ENCODE measurements at regions not wholly inside any gene's neighbourhood (a gene's known extent, or its start where the extent isn't known, plus 50 kb on each side); places are given as distances from the start of the nearest gene placed in this dataset.
A peak's percentile ranks its signal among the peaks of the same experiment; 100 is the strongest.

DNA sequence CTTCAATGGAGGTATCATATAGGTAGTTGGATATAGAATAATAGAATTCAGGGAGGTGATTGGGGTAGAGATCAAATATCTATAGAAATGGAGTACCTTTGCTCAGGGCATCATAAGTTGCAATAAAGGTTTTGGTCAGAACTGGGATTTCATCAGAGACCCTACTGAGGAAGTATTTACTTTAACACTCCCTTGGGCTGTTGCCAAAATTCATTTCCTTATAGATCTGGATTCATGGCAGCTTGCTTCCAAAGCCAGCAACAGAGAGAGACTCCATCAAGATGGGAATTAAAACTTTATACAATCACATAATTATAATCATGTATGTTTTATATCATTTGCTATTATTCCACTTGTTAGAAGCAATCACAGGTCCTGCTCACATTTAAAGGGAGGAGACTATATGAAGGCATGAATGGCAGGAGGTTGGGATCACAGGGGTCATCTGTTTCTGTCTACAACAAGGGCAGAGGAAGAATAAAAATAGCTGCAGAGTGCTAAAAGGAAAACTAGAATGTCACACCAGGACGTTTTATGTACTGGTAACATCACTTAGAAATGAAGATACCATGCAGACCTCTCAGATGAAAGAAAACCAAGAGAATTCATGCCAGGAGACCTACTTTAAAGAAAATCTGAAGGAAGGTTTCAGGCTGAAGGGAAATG, 902.1 kb upstream of the LCORL start:
- no peak for TF ChIP-seq PPARA (CRISPR knock-in tag; IDR thresholded peaks at IDR 0.05; ENCODE audit: borderline replicate concordance)
- TF ChIP-seq TOX (CRISPR knock-in tag; IDR thresholded peaks at IDR 0.05; ENCODE audit: borderline replicate concordance) = no peak
- TF ChIP-seq ZNF565 (CRISPR knock-in tag; conservative IDR thresholded peaks at IDR 0.05; ENCODE audit: low read depth) = no peak
- TF ChIP-seq, protein P1, sequence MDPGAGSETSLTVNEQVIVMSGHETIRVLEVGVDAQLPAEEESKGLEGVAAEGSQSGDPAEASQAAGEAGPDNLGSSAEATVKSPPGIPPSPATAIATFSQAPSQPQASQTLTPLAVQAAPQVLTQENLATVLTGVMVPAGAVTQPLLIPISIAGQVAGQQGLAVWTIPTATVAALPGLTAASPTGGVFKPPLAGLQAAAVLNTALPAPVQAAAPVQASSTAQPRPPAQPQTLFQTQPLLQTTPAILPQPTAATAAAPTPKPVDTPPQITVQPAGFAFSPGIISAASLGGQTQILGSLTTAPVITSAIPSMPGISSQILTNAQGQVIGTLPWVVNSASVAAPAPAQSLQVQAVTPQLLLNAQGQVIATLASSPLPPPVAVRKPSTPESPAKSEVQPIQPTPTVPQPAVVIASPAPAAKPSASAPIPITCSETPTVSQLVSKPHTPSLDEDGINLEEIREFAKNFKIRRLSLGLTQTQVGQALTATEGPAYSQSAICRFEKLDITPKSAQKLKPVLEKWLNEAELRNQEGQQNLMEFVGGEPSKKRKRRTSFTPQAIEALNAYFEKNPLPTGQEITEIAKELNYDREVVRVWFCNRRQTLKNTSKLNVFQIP (CRISPR knock-in tag; IDR thresholded peaks at IDR 0.05; ENCODE audit: borderline replicate concordance, low read depth) = no peak
- TF ChIP-seq ZNF8 (CRISPR knock-in tag; IDR thresholded peaks at IDR 0.05) = no peak
- no peak for TF ChIP-seq RARB (CRISPR knock-in tag; IDR thresholded peaks at IDR 0.05)
- TF ChIP-seq ISL1 (CRISPR knock-in tag; IDR thresholded peaks at IDR 0.05) = no peak
- no peak for ATAC-seq

DNA sequence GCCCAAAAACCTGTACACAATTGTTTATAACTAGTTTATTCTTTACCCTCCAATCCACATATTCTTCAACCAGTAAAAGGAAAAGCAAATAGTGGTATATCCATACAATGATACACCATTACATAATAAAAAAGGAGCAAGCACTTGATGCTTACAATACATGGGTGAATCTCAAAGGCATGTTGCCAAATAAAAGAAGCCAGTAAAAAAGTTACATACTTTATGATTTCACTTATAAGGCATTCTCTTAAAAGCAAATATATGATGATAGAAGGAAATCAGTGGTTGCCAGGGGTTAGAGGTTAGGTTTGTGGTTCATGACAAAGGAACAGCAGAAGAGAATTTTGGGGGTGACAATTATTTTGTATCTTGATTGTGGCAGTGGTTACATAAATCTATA, 896.1 kb upstream of the LCORL start:
- no peak for TF ChIP-seq TOX (CRISPR knock-in tag; IDR thresholded peaks at IDR 0.05; ENCODE audit: borderline replicate concordance)
- TF ChIP-seq SNAI2 (CRISPR knock-in tag; IDR thresholded peaks at IDR 0.05) = no peak
- TF ChIP-seq, protein P2, sequence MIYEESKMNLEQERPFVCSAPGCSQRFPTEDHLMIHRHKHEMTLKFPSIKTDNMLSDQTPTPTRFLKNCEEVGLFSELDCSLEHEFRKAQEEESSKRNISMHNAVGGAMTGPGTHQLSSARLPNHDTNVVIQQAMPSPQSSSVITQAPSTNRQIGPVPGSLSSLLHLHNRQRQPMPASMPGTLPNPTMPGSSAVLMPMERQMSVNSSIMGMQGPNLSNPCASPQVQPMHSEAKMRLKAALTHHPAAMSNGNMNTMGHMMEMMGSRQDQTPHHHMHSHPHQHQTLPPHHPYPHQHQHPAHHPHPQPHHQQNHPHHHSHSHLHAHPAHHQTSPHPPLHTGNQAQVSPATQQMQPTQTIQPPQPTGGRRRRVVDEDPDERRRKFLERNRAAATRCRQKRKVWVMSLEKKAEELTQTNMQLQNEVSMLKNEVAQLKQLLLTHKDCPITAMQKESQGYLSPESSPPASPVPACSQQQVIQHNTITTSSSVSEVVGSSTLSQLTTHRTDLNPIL (CRISPR knock-in tag; IDR thresholded peaks at IDR 0.05; ENCODE audit: low read depth) = no peak
- TF ChIP-seq ZNF8 (CRISPR knock-in tag; IDR thresholded peaks at IDR 0.05) = peak; percentile 12; the same call in 1 of the 2 replicates
- TF ChIP-seq ARNTL (CRISPR knock-in tag; IDR thresholded peaks at IDR 0.05; ENCODE audit: borderline replicate concordance, low read depth) = no peak
- TF ChIP-seq ZNF565 (CRISPR knock-in tag; conservative IDR thresholded peaks at IDR 0.05; ENCODE audit: low read depth) = no peak
- TF ChIP-seq RARB (CRISPR knock-in tag; IDR thresholded peaks at IDR 0.05) = no peak
- TF ChIP-seq ISL1 (CRISPR knock-in tag; IDR thresholded peaks at IDR 0.05) = no peak
- no peak for ATAC-seq

DNA sequence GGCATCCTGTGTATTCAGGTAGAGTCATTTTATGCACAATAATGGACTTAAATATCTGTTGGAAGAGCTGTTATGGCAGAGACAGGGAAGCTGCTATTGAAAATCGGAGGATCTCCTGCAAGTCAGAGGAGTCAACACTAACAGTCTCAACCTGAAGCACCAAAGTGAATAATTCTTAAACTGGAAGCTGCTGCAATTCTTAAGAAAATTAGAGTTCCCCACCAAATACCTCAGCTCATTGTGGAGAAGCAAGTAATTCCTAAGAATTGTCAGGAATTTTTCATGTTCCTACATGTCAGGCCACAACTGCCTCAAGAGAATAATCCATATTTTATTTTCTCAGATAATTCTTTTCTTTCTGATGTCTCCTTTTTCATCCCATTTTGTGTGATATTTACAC, 892.6 kb upstream of the LCORL start:
- TF ChIP-seq, protein P2 (CRISPR knock-in tag; IDR thresholded peaks at IDR 0.05; ENCODE audit: low read depth) = no peak
- TF ChIP-seq, protein P3, sequence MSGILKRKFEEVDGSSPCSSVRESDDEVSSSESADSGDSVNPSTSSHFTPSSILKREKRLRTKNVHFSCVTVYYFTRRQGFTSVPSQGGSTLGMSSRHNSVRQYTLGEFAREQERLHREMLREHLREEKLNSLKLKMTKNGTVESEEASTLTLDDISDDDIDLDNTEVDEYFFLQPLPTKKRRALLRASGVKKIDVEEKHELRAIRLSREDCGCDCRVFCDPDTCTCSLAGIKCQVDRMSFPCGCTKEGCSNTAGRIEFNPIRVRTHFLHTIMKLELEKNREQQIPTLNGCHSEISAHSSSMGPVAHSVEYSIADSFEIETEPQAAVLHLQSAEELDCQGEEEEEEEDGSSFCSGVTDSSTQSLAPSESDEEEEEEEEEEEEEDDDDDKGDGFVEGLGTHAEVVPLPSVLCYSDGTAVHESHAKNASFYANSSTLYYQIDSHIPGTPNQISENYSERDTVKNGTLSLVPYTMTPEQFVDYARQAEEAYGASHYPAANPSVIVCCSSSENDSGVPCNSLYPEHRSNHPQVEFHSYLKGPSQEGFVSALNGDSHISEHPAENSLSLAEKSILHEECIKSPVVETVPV (CRISPR knock-in tag; IDR thresholded peaks at IDR 0.05) = no peak
- TF ChIP-seq ZFP30 (CRISPR knock-in tag; IDR thresholded peaks at IDR 0.05) = no peak
- TF ChIP-seq, protein P4, sequence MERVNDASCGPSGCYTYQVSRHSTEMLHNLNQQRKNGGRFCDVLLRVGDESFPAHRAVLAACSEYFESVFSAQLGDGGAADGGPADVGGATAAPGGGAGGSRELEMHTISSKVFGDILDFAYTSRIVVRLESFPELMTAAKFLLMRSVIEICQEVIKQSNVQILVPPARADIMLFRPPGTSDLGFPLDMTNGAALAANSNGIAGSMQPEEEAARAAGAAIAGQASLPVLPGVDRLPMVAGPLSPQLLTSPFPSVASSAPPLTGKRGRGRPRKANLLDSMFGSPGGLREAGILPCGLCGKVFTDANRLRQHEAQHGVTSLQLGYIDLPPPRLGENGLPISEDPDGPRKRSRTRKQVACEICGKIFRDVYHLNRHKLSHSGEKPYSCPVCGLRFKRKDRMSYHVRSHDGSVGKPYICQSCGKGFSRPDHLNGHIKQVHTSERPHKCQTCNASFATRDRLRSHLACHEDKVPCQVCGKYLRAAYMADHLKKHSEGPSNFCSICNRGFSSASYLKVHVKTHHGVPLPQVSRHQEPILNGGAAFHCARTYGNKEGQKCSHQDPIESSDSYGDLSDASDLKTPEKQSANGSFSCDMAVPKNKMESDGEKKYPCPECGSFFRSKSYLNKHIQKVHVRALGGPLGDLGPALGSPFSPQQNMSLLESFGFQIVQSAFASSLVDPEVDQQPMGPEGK (CRISPR knock-in tag; IDR thresholded peaks at IDR 0.05; ENCODE audit: borderline replicate concordance) = no peak
- TF ChIP-seq CSDC2 (CRISPR knock-in tag; IDR thresholded peaks at IDR 0.05) = no peak
- TF ChIP-seq ZNF565 (CRISPR knock-in tag; conservative IDR thresholded peaks at IDR 0.05; ENCODE audit: low read depth) = no peak
- no peak for ATAC-seq

DNA sequence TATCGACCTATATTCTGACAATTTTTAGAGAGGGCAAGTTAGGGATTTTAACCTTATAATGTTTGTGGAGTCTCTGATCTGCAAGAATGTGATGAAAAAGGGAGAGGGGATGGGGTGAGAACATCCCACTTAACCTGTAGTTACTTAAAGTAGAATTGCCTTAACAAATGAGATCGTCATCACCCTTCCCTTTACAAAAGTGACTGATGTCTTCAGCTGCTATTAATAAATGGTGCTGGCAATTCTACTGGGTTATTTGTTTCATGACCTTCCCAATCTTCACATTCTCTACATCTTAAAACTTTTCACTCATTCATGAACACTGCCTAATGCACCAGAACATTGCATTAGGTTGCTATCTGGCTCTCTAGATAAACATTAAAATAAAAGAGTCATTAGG, 873.4 kb upstream of the LCORL start:
- no peak for ATAC-seq
- TF ChIP-seq PPARA (CRISPR knock-in tag; IDR thresholded peaks at IDR 0.05; ENCODE audit: borderline replicate concordance) = no peak
- no peak for TF ChIP-seq SNAI2 (CRISPR knock-in tag; IDR thresholded peaks at IDR 0.05)
- no peak for TF ChIP-seq ZNF8 (CRISPR knock-in tag; IDR thresholded peaks at IDR 0.05)
- no peak for TF ChIP-seq ZC3H10 (CRISPR knock-in tag; IDR thresholded peaks at IDR 0.05)
- no peak for TF ChIP-seq ZNF70 (CRISPR knock-in tag; IDR thresholded peaks at IDR 0.05)
- no peak for TF ChIP-seq OSR1 (CRISPR knock-in tag; IDR thresholded peaks at IDR 0.05)
- TF ChIP-seq GLIS3 (CRISPR knock-in tag; IDR thresholded peaks at IDR 0.05) = no peak
- no peak for TF ChIP-seq ISL1 (CRISPR knock-in tag; IDR thresholded peaks at IDR 0.05)
- TF ChIP-seq ESRRG (CRISPR knock-in tag; IDR thresholded peaks at IDR 0.05) = no peak
- no peak for TF ChIP-seq BACH2 (CRISPR knock-in tag; IDR thresholded peaks at IDR 0.05; ENCODE audit: borderline replicate concordance)
- TF ChIP-seq RARB (CRISPR knock-in tag; IDR thresholded peaks at IDR 0.05) = no peak
- TF ChIP-seq, protein P2 (CRISPR knock-in tag; IDR thresholded peaks at IDR 0.05; ENCODE audit: low read depth) = no peak

Data from SK-N-SH treated with all-trans-retinoic acid at 6 μM for 48 hours (cell line).